Stimulated activated CD4-positive, alpha-beta T cell treated with anti-CD3 and anti-CD28 coated beads, Interleukin-12 subunit alpha, Interleukin-12 subunit beta, amount 100 ng/mL, for 24 hours (primary cell): ENCODE measurements at regions not wholly inside any gene's neighbourhood (a gene's known extent, or its start where the extent isn't known, plus 50 kb on each side); places are given as distances from the start of the nearest gene placed in this dataset.

Experiments
- DNase-seq, 2 experiments: peaks; one replicate each; pipeline ENCODE4 v3.0.0-alpha.2; 2020; ENCODE audit warnings: low read depth in 2 of 2

GRCh38 chr16:79864781-79865391 is 264.3 kb upstream of the MAF start:
- DNase-seq: no peak

- DNase-seq: no peak
Observed at GRCh38 chr16:79864032-79864780, 263.7 kb upstream of the MAF start.

- DNase-seq: no peak
Observed at GRCh38 chr16:79863128-79864031, 262.8 kb upstream of the MAF start.

GRCh38 chr16:79862601-79863000 is 262.1 kb upstream of the MAF start:
- no peak for DNase-seq

- no peak for DNase-seq
Observed at GRCh38 chr16:79856581-79856980, 256.0 kb upstream of the MAF start.

- DNase-seq: no peak
Observed at GRCh38 chr16:79850348-79850747, 249.8 kb upstream of the MAF start.

GRCh38 chr16:79849119-79849518 is 248.6 kb upstream of the MAF start:
- no peak for DNase-seq

GRCh38 chr16:79848719-79849118 is 248.2 kb upstream of the MAF start:
- no peak for DNase-seq

- no peak for DNase-seq
Observed at GRCh38 chr16:79847569-79847968, 247.0 kb upstream of the MAF start.

- DNase-seq: no peak
Observed at GRCh38 chr16:79847101-79847500, 246.6 kb upstream of the MAF start.

GRCh38 chr16:79845734-79846135 is 245.2 kb upstream of the MAF start:
- no peak for DNase-seq

GRCh38 chr16:79845033-79845733 is 244.6 kb upstream of the MAF start:
- no peak for DNase-seq

- DNase-seq: no peak
Observed at GRCh38 chr16:79844603-79845002, 244.1 kb upstream of the MAF start.

- DNase-seq: no peak
Observed at GRCh38 chr16:79843631-79844043, 243.1 kb upstream of the MAF start.

- DNase-seq: no peak
Observed at GRCh38 chr16:79843145-79843544, 242.6 kb upstream of the MAF start.

GRCh38 chr16:79842197-79842596 is 241.7 kb upstream of the MAF start:
- DNase-seq: no peak

- DNase-seq: no peak
Observed at GRCh38 chr16:79839466-79840341, 239.2 kb upstream of the MAF start.

GRCh38 chr16:79838496-79839259 is 238.1 kb upstream of the MAF start:
- DNase-seq: no peak

- DNase-seq: no peak
Observed at GRCh38 chr16:79836144-79836543, 235.6 kb upstream of the MAF start.

GRCh38 chr16:79835194-79835593 is 234.7 kb upstream of the MAF start:
- DNase-seq: no peak
